H1 (cell line): ENCODE measurements at regions not wholly inside any gene's neighbourhood (a gene's known extent, or its start where the extent isn't known, plus 50 kb on each side); places are given as distances from the start of the nearest gene placed in this dataset.

ENCODE experiments used
- CTCF ChIA-PET: fragments of 300-600 bp; sonication (Branson Sonifier 250); formaldehyde crosslinking; loops from one replicate; lab custom pipeline; 2021; ENCODE audit not compliant: partially characterized antibody; lab: Charles Lee
- POLR2A ChIA-PET: fragments of 300-600 bp; sonication (Branson Sonifier 250); formaldehyde crosslinking; loops from one replicate; lab custom pipeline; 2021; ENCODE audit warnings: inconsistent platforms; ENCODE audit not compliant: partially characterized antibody; lab: Charles Lee
- DNase-seq, 2 experiments: peaks; one replicate each; pipeline versions ENCODE4 v3.0.0 to v3.0.0-alpha.2; 2010 to 2022; ENCODE audit warnings: low spot score in 2 of 2, low read depth in 1 of 2, mixed read lengths in 1 of 2
- FAIRE-seq: peaks from 2 replicates; lab custom pipeline; 2011; peaks lifted over from hg19 to GRCh38; lab: Jason Lieb, UNC
- H2AFZ ChIP-seq: 2 replicates; pipeline ENCODE4 v1.8.1; 2012; ENCODE audit warnings: low read length, inconsistent platforms
- H2AK5ac ChIP-seq: 2 replicates; pipeline ENCODE4 v1.6.1; 2013; ENCODE audit warnings: low read depth, low read length
- H2BK120ac ChIP-seq: replicated peaks from 2 replicates; pipeline ENCODE3; 2013; ENCODE audit warnings: low read depth, low read length, inconsistent platforms
- H2BK12ac ChIP-seq: 2 replicates; pipeline ENCODE4 v1.6.1; 2013; ENCODE audit warnings: low read depth, low read length
- H2BK15ac ChIP-seq: 2 replicates; pipeline ENCODE4 v1.6.1; 2013; ENCODE audit warnings: low read length
- H2BK20ac ChIP-seq: 2 replicates; pipeline ENCODE4 v1.6.1; 2013; ENCODE audit warnings: low read length
- H2BK5ac ChIP-seq: 2 replicates; pipeline ENCODE4 v1.6.1; 2013; ENCODE audit warnings: low read depth, low read length
- H3K14ac ChIP-seq: 2 replicates; pipeline ENCODE4 v1.6.1; 2013; ENCODE audit warnings: inconsistent platforms; ENCODE audit not compliant: insufficient read length
- H3K18ac ChIP-seq: 2 replicates; pipeline ENCODE4 v1.6.1; 2013; ENCODE audit warnings: low read length; ENCODE audit errors: extremely low read depth
- H3K23ac ChIP-seq: 2 replicates; pipeline ENCODE4 v1.6.1; 2013; ENCODE audit warnings: inconsistent platforms; ENCODE audit not compliant: insufficient read length
- H3K23me2 ChIP-seq: 2 replicates; pipeline ENCODE4 v1.6.1; 2013; ENCODE audit warnings: low read depth, low read length
- H3K27ac ChIP-seq: 2 replicates; pipeline ENCODE4 v1.6.1; 2011; ENCODE audit warnings: low read depth, low read length, inconsistent platforms
- H3K27me3 ChIP-seq, 4 experiments: replicated peaks in 1 of 4; 1 replicate in 1 of 4; 2 replicates in 3 of 4; pipeline versions ENCODE4 v1.6.1 to v1.8.1; 2011 to 2013; ENCODE audit warnings: low read length in 3 of 4, mild to moderate bottlenecking in 3 of 4, inconsistent platforms in 2 of 4, mixed read lengths in 2 of 4, moderate library complexity in 1 of 4; ENCODE audit not compliant: control insufficient read depth in 3 of 4, insufficient read depth in 3 of 4; ENCODE audit errors: extremely low read depth in 1 of 4
- H3K36me3 ChIP-seq, 4 experiments: 2 replicates each; pipeline versions ENCODE4 v1.6.1 to v1.8.1; 2011 to 2013; ENCODE audit warnings: mild to moderate bottlenecking in 4 of 4, low read length in 3 of 4, moderate library complexity in 2 of 4, control low read depth in 1 of 4, inconsistent platforms in 1 of 4; ENCODE audit not compliant: insufficient read depth in 4 of 4, control insufficient read depth in 2 of 4
- H3K4ac ChIP-seq: replicated peaks from 2 replicates; pipeline ENCODE3; 2013; ENCODE audit warnings: low read length, low read depth, mixed read lengths, inconsistent platforms; ENCODE audit not compliant: insufficient read length
- H3K4me1 ChIP-seq, 4 experiments: replicated peaks in 1 of 4; 1 replicate in 1 of 4; 2 replicates in 3 of 4; pipeline versions ENCODE4 v1.6.1 to v1.8.1; 2011 to 2013; ENCODE audit warnings: low read length in 3 of 4, inconsistent platforms in 2 of 4, mixed read lengths in 1 of 4; ENCODE audit not compliant: insufficient read depth in 4 of 4, control insufficient read depth in 3 of 4
- H3K4me2 ChIP-seq, 2 experiments: 2 replicates each; pipeline versions ENCODE4 v1.6.1 to v1.8.1; 2011 to 2013; ENCODE audit warnings: low read depth in 2 of 2, low read length in 2 of 2, control low read depth in 1 of 2, inconsistent platforms in 1 of 2, mild to moderate bottlenecking in 1 of 2; ENCODE audit not compliant: insufficient read depth in 1 of 2
- H3K4me3 ChIP-seq, 4 experiments: fragments of 200-600, 300-600 bp in 1 of 4; sonication (generic), shearing (Covaris generic), sonication (Bioruptor Twin) in 1 of 4; 2 replicates each; pipeline versions ENCODE4 v1.5.1 to v1.8.1; 2011 to 2016; ENCODE audit warnings: low read length in 4 of 4, low read depth in 3 of 4, control low read depth in 2 of 4, inconsistent platforms in 2 of 4, mild to moderate bottlenecking in 2 of 4, mixed read lengths in 1 of 4, moderate library complexity in 1 of 4; ENCODE audit not compliant: insufficient read depth in 2 of 4; ENCODE audit errors: extremely low read depth in 1 of 4
- H3K56ac ChIP-seq: replicated peaks from 2 replicates; pipeline ENCODE3; 2013; ENCODE audit warnings: low read depth, mild to moderate bottlenecking, mixed read lengths, low read length, inconsistent platforms; ENCODE audit not compliant: insufficient read length
- H3K79me1 ChIP-seq: 2 replicates; pipeline ENCODE4 v1.6.1; 2013; ENCODE audit warnings: low read depth, low read length, control low read depth
- H3K79me2 ChIP-seq, 2 experiments: 2 replicates each; pipeline versions ENCODE4 v1.6.1 to v1.8.1; 2012 to 2013; ENCODE audit warnings: low read length in 2 of 2, mild to moderate bottlenecking in 2 of 2, inconsistent platforms in 1 of 2; ENCODE audit not compliant: insufficient read depth in 2 of 2, control insufficient read depth in 1 of 2
- H3K9ac ChIP-seq, 4 experiments: replicated peaks in 1 of 4; 1 replicate in 1 of 4; 2 replicates in 3 of 4; pipeline versions ENCODE4 v1.6.1 to v1.8.1; 2011 to 2013; ENCODE audit warnings: low read depth in 3 of 4, low read length in 3 of 4, control low read depth in 2 of 4, mild to moderate bottlenecking in 2 of 4, moderate library complexity in 2 of 4, inconsistent platforms in 1 of 4; ENCODE audit errors: extremely low read depth in 1 of 4
- H3K9me3 ChIP-seq, 2 experiments: 2 replicates each; pipeline versions ENCODE4 v1.6.1 to v1.8.1; 2012 to 2013; ENCODE audit warnings: mild to moderate bottlenecking in 2 of 2, moderate library complexity in 2 of 2, control low read depth in 1 of 2, inconsistent platforms in 1 of 2, low read depth in 1 of 2, low read length in 1 of 2, mixed read lengths in 1 of 2; ENCODE audit not compliant: insufficient read depth in 2 of 2
- H4K20me1 ChIP-seq, 2 experiments: replicated peaks in 1 of 2; 2 replicates each; pipeline versions ENCODE3 to v1.8.1; 2011 to 2013; ENCODE audit warnings: inconsistent platforms in 2 of 2, low read length in 2 of 2, mild to moderate bottlenecking in 1 of 2; ENCODE audit not compliant: insufficient read depth in 2 of 2, control insufficient read depth in 1 of 2
- H4K5ac ChIP-seq: 2 replicates; pipeline ENCODE4 v1.6.1; 2013; ENCODE audit warnings: low read length, low read depth, mixed read lengths, inconsistent platforms; ENCODE audit not compliant: insufficient read length
- H4K8ac ChIP-seq: 2 replicates; pipeline ENCODE4 v1.8.0; 2013; ENCODE audit warnings: mild to moderate bottlenecking, moderate library complexity, low read length, inconsistent platforms; ENCODE audit not compliant: insufficient read depth; ENCODE audit errors: extremely low read depth
- H4K91ac ChIP-seq: replicated peaks from 2 replicates; pipeline ENCODE3; 2013; ENCODE audit warnings: low read length, mixed read lengths, inconsistent platforms; ENCODE audit not compliant: insufficient read length
- E2F6 ChIP-seq: IDR thresholded peaks from 2 replicates; pipeline ENCODE4 v1.6.1; 2012; ENCODE audit warnings: inconsistent platforms
- GTF2F1 ChIP-seq: IDR thresholded peaks from 2 replicates; pipeline ENCODE4 v1.6.1; 2012; ENCODE audit warnings: low read depth, low read length, improper control_type of control experiment, borderline replicate concordance
- JUN ChIP-seq: IDR thresholded peaks from 2 replicates; pipeline ENCODE4 v1.6.1; 2011; ENCODE audit warnings: low read depth, mild to moderate bottlenecking, improper control_type of control experiment, low read length
- MAFK ChIP-seq: IDR thresholded peaks from 2 replicates; pipeline ENCODE4 v1.6.1; 2012; ENCODE audit warnings: low read depth, mild to moderate bottlenecking, improper control_type of control experiment, low read length
- RAD21 ChIP-seq, 2 experiments: IDR thresholded peaks in 1 of 2; conservative IDR thresholded peaks in 1 of 2; 2 replicates each; pipeline ENCODE4 v1.6.1; 2011; ENCODE audit warnings: low read depth in 2 of 2, low read length in 2 of 2, improper control_type of control experiment in 1 of 2, inconsistent platforms in 1 of 2, mild to moderate bottlenecking in 1 of 2, moderate library complexity in 1 of 2
- RXRA ChIP-seq: IDR thresholded peaks from 2 replicates; pipeline ENCODE4 v1.6.1; 2011; ENCODE audit warnings: low read depth, mild to moderate bottlenecking, low read length, moderate library complexity; ENCODE audit not compliant: insufficient read depth
- SP4 ChIP-seq: IDR thresholded peaks from 2 replicates; pipeline ENCODE4 v1.6.1; 2012; ENCODE audit warnings: low read length, inconsistent platforms
- USF2 ChIP-seq: IDR thresholded peaks from 2 replicates; pipeline ENCODE4 v1.6.1; 2011; ENCODE audit warnings: low read length, improper control_type of control experiment
- WGBS, 2 experiments: shearing (Covaris generic) in 1 of 2; methylation state at CpG; one replicate each; pipeline versions ENCODE4 v1.1.6 to v1.1.7; 2013 to 2015; ENCODE audit warnings: low lambda C conversion rate in 2 of 2, mixed read lengths in 2 of 2, inconsistent platforms in 1 of 2, low coverage in 1 of 2, missing lambda C conversion rate in 1 of 2; ENCODE audit not compliant: insufficient replicate concordance in 2 of 2, insufficient coverage in 1 of 2, insufficient read length in 1 of 2; ENCODE audit errors: extremely low coverage in 1 of 2, missing lambda C conversion rate in 1 of 2; 5-methylcytosine and 5-hydroxymethylcytosine counted together

GRCh38 chr1:234706931-234707330 lies 97.0 kb upstream of the IRF2BP2 start:
- H2AK5ac ChIP-seq, result no peak overlapping the region
- no peak for TF ChIP-seq GTF2F1
- TF ChIP-seq MAFK, result no peak
- TF ChIP-seq USF2, result no peak
- no peak for TF ChIP-seq E2F6
- no peak for TF ChIP-seq RXRA
- no peak for TF ChIP-seq SP4
- TF ChIP-seq JUN, result no peak
- no peak for TF ChIP-seq RAD21 (IDR thresholded peaks at IDR 0.05 in 1 of 2, conservative IDR thresholded peaks at IDR 0.05 in 1 of 2; ENCODE audit: low read depth in 2 of 2, low read length in 2 of 2)
- H3K27me3 ChIP-seq, result no peaks in the 10 kb centered on the region
- H3K27ac ChIP-seq, result no peak overlapping the region
- no peak overlapping the region for H4K8ac ChIP-seq
- no peaks in the 10 kb centered on the region for H3K9me3 ChIP-seq
- H3K14ac ChIP-seq, result no peak overlapping the region
- no peak overlapping the region for H2AFZ ChIP-seq
- H4K5ac ChIP-seq, result no peak overlapping the region
- no peaks in the 10 kb centered on the region for H3K23me2 ChIP-seq
- H3K18ac ChIP-seq, result no peak overlapping the region
- no peak overlapping the region for H3K4ac ChIP-seq
- H3K79me2 ChIP-seq, result no peaks in the 10 kb centered on the region
- ChIA-PET POLR2A (interaction anchor here (0.8 kb wide), 1 partner anchor 13 kb away, joined by 5 read pairs; no protein-coding TSS in a partner anchor), CTCF (interaction anchor here (0.8 kb wide), 1 partner anchor 12 kb away, joined by 4 read pairs; no protein-coding TSS in a partner anchor)
- DNase-seq (peak in 1 of 2 experiments; percentile 14), FAIRE-seq (no peak)
- no peaks in the 10 kb centered on the region for H4K20me1 ChIP-seq
- H2BK12ac ChIP-seq, result no peak overlapping the region
- no peak overlapping the region for H3K56ac ChIP-seq
- no peaks in the 10 kb centered on the region for H3K36me3 ChIP-seq
- no peaks in the 10 kb centered on the region for H3K4me1 ChIP-seq
- no peak overlapping the region for H2BK20ac ChIP-seq
- H2BK5ac ChIP-seq, result no peak overlapping the region
- no peaks in the 10 kb centered on the region for H3K79me1 ChIP-seq
- H3K23ac ChIP-seq, result no peak overlapping the region
- H3K9ac ChIP-seq, result no peak overlapping the region
- no peak overlapping the region for H4K91ac ChIP-seq
- no peak overlapping the region for H2BK120ac ChIP-seq
- no peak overlapping the region for H2BK15ac ChIP-seq
- 100% methylated on average over 1 of the region's 1 CpG; no CpG with 5 or more reads in 1 of the 2 experiments for WGBS, 2 experiments
- no peak overlapping the region for H3K4me3 ChIP-seq
- H3K4me2 ChIP-seq, result no peak overlapping the region
